ENCODE measurements at regions not wholly inside any gene's neighbourhood (a gene's known extent, or its start where the extent isn't known, plus 50 kb on each side); places are given as distances from the start of the nearest gene placed in this dataset.

DNA sequence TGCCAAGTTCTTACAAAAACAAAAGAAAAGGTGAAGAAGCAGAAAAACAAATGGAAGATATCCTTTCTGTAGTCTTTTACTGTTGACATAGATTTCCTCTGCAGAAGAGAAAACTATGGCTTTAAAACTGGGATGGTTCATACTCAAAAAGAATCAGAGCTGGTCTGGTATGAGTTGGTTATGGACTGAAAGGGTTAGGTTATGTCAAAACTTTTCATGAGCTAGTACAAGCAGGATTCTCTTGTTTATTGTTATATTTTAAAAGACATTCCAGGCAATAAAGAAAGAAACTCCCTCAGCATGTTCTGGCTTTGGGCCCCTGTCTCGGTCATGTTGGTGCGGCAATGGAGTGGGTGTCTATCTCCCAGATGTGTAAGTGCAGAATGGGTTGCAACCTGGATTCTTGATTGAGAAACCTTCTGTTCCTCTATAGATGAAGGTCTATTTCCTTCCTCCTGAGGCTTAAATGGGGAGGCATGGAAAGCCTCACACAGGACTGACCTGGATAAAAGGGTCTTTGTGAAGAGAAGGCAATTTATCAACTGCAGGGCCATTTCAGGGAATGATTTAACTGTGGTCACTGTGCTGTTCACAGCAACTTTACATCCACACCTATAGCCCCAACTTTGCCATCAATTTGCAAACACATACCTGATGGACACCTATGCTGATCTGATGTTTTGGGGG lies 209.6 kb upstream of the TNC start (continued):
- TF ChIP-seq, protein P1, sequence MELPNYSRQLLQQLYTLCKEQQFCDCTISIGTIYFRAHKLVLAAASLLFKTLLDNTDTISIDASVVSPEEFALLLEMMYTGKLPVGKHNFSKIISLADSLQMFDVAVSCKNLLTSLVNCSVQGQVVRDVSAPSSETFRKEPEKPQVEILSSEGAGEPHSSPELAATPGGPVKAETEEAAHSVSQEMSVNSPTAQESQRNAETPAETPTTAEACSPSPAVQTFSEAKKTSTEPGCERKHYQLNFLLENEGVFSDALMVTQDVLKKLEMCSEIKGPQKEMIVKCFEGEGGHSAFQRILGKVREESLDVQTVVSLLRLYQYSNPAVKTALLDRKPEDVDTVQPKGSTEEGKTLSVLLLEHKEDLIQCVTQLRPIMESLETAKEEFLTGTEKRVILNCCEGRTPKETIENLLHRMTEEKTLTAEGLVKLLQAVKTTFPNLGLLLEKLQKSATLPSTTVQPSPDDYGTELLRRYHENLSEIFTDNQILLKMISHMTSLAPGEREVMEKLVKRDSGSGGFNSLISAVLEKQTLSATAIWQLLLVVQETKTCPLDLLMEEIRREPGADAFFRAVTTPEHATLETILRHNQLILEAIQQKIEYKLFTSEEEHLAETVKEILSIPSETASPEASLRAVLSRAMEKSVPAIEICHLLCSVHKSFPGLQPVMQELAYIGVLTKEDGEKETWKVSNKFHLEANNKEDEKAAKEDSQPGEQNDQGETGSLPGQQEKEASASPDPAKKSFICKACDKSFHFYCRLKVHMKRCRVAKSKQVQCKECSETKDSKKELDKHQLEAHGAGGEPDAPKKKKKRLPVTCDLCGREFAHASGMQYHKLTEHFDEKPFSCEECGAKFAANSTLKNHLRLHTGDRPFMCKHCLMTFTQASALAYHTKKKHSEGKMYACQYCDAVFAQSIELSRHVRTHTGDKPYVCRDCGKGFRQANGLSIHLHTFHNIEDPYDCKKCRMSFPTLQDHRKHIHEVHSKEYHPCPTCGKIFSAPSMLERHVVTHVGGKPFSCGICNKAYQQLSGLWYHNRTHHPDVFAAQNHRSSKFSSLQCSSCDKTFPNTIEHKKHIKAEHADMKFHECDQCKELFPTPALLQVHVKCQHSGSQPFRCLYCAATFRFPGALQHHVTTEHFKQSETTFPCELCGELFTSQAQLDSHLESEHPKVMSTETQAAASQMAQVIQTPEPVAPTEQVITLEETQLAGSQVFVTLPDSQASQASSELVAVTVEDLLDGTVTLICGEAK (IDR thresholded peaks at IDR 0.05) = no peak
- TF ChIP-seq, protein P1 (CRISPR knock-in tag; IDR thresholded peaks at IDR 0.05) = no peak

DNA sequence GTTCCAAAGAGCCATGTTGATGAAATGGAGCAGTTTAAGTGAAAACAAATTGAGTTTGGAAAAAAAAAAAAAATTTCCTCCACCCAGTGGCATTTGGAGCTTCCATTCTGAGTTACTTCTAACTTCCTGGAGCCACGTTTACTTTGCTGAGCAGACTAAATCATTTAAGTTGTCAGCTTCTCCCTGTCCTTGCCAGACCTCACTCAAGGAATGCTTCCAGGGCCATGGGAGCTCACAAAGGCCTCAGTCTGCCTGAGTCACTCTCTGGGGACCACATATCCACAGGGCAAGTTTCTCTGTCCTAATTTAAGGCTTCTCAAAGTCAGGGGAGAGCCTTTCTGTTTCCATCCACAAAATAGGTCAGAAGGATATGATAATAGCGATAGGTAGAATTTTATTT lies 210.3 kb upstream of the TNC start:
- no peak overlapping the region for H3K9ac ChIP-seq (ENCODE audit: insufficient read depth, low read depth, low read length)
- in situ Hi-C loops (cut with HindIII; ENCODE audit: extremely low pct_ligation_motif_present, low pct_unique_long_range_greater_than_20kb) (no loop called here), intact Hi-C loops (cut with micrococcal nuclease; ENCODE audit: unreplicated experiment) (no loop called here)
- BruUV-seq (replicated peaks) = no TSS peak
- no peaks in the 10 kb centered on the region for H3K36me3 ChIP-seq (replicated peaks in 1 of 2; ENCODE audit: control insufficient read depth in 1 of 2, insufficient read depth in 2 of 2, low read length in 2 of 2)
- no peak for FAIRE-seq
- CTCF ChIA-PET (ENCODE audit: low intra/inter-chr PET ratio, low total read pairs) = no interaction called here
- no peak for DNase-seq (ENCODE audit: low spot score)
- H4K20me1 ChIP-seq (ENCODE audit: insufficient read depth, low read length) = no peaks in the 10 kb centered on the region
- H3K79me2 ChIP-seq (ENCODE audit: insufficient read depth, low read length) = no peaks in the 10 kb centered on the region
- WGBS (ENCODE audit: low lambda C conversion rate) = 0% methylated on average over 2 of the region's 2 CpGs
- no peak overlapping the region for H3K4me2 ChIP-seq (ENCODE audit: low read depth, low read length)
- no peaks in the 10 kb centered on the region for H3K27me3 ChIP-seq (ENCODE audit: control insufficient read depth in 1 of 2, insufficient read depth in 2 of 2, low read length in 2 of 2)
- no peak overlapping the region for H2AFZ ChIP-seq (ENCODE audit: low read length)
- no peak overlapping the region for H3K4me3 ChIP-seq (replicated peaks in 1 of 3; ENCODE audit: insufficient read depth in 1 of 3, low read depth in 2 of 3, low read length in 3 of 3)
- no peaks in the 10 kb centered on the region for H3K4me1 ChIP-seq (ENCODE audit: insufficient read depth, low read length)
- no peaks in the 10 kb centered on the region for H3K9me3 ChIP-seq (ENCODE audit: low read length)
- H3K27ac ChIP-seq (ENCODE audit: extremely low read length, insufficient read depth, low read length) = no peak overlapping the region
- POLR2A ChIA-PET = no interaction called here
- ATAC-seq = no peak
- TF ChIP-seq HOXA3 (CRISPR knock-in tag; IDR thresholded peaks at IDR 0.05) (no peak), JUN (CRISPR knock-in tag; IDR thresholded peaks at IDR 0.05) (no peak), ZBTB21 (CRISPR knock-in tag; IDR thresholded peaks at IDR 0.05) (no peak), POLR2AphosphoS5 (IDR thresholded peaks at IDR 0.05; ENCODE audit: low read depth, low read length) (no peak), KAT8 (CRISPR knock-in tag; IDR thresholded peaks at IDR 0.05) (no peak), CCAR2 (optimal IDR thresholded peaks at IDR 0.05; ENCODE audit: low read depth, low read length) (no peak), RFXANK (CRISPR knock-in tag; IDR thresholded peaks at IDR 0.05) (no peak), ZNF607 (CRISPR knock-in tag; IDR thresholded peaks at IDR 0.05; ENCODE audit: borderline replicate concordance) (no peak), ZSCAN21 (CRISPR knock-in tag; IDR thresholded peaks at IDR 0.05; ENCODE audit: borderline replicate concordance) (no peak)
- TF ChIP-seq, protein P2, sequence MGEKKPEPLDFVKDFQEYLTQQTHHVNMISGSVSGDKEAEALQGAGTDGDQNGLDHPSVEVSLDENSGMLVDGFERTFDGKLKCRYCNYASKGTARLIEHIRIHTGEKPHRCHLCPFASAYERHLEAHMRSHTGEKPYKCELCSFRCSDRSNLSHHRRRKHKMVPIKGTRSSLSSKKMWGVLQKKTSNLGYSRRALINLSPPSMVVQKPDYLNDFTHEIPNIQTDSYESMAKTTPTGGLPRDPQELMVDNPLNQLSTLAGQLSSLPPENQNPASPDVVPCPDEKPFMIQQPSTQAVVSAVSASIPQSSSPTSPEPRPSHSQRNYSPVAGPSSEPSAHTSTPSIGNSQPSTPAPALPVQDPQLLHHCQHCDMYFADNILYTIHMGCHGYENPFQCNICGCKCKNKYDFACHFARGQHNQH (CRISPR knock-in tag; IDR thresholded peaks at IDR 0.05) = no peak
- TF ChIP-seq, protein P3, sequence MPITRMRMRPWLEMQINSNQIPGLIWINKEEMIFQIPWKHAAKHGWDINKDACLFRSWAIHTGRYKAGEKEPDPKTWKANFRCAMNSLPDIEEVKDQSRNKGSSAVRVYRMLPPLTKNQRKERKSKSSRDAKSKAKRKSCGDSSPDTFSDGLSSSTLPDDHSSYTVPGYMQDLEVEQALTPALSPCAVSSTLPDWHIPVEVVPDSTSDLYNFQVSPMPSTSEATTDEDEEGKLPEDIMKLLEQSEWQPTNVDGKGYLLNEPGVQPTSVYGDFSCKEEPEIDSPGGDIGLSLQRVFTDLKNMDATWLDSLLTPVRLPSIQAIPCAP (CRISPR knock-in tag; IDR thresholded peaks at IDR 0.05; ENCODE audit: low read depth) = no peak
